ENCODE measurements at regions not wholly inside any gene's neighbourhood (a gene's known extent, or its start where the extent isn't known, plus 50 kb on each side); places are given as distances from the start of the nearest gene placed in this dataset.
"Not testable (repeated sequence)": the region's sequence is repeated elsewhere in the genome, so short reads cannot be mapped to it uniquely, and the experiment has no call there.

GRCh38 chr11:96869207-96869606 lies 479.4 kb downstream of the JRKL start:
- H3K36me3 ChIP-seq (ENCODE audit: control insufficient read depth, insufficient read depth, low read length), result no peaks in the 10 kb centered on the region
- TF ChIP-seq CTCF (IDR thresholded peaks at IDR 0.05; ENCODE audit: insufficient read depth, low read length, poor library complexity, severe bottlenecking), result no peak
- H3K4me3 ChIP-seq (ENCODE audit: low read depth, low read length), result no peak overlapping the region
- DNase-seq (ENCODE audit: low read depth), result no peak
- no peaks in the 10 kb centered on the region for H3K27me3 ChIP-seq (ENCODE audit: control insufficient read depth, insufficient read depth, low read length)

- no peak for TF ChIP-seq CTCF (IDR thresholded peaks at IDR 0.05; ENCODE audit: insufficient read depth, low read length, poor library complexity, severe bottlenecking)
Measured at GRCh38 chr11:96875712-96876111, 485.9 kb downstream of the JRKL start.

GRCh38 chr11:96878299-96879051 lies 488.7 kb downstream of the JRKL start:
- no peak overlapping the region for H3K4me3 ChIP-seq (ENCODE audit: low read depth, low read length)
- DNase-seq (ENCODE audit: low read depth), result no peak
- no peak for TF ChIP-seq CTCF (IDR thresholded peaks at IDR 0.05; ENCODE audit: insufficient read depth, low read length, poor library complexity, severe bottlenecking)
- H3K36me3 ChIP-seq (ENCODE audit: control insufficient read depth, insufficient read depth, low read length), result no peaks in the 10 kb centered on the region
- no peaks in the 10 kb centered on the region for H3K27me3 ChIP-seq (ENCODE audit: control insufficient read depth, insufficient read depth, low read length)

More at GRCh38 chr11:96875712-96876111, 485.9 kb downstream of the JRKL start:
- Histone ChIP-seq H3K4me3 (ENCODE audit: low read depth, low read length) (no peak overlapping the region), H3K27me3 (ENCODE audit: control insufficient read depth, insufficient read depth, low read length) (no peaks in the 10 kb centered on the region), H3K36me3 (ENCODE audit: control insufficient read depth, insufficient read depth, low read length) (no peaks in the 10 kb centered on the region)
- DNase-seq (ENCODE audit: low read depth), result no peak

- not testable (repeated sequence) for H3K36me3 ChIP-seq (ENCODE audit: control insufficient read depth, insufficient read depth, low read length); H3K27me3 ChIP-seq (ENCODE audit: control insufficient read depth, insufficient read depth, low read length); H3K4me3 ChIP-seq (ENCODE audit: low read depth, low read length); DNase-seq (ENCODE audit: low read depth)
Measured at GRCh38 chr11:96882622-96883021, 492.8 kb downstream of the JRKL start.

- no peaks in the 10 kb centered on the region for H3K27me3 ChIP-seq (ENCODE audit: control insufficient read depth, insufficient read depth, low read length)
- DNase-seq (ENCODE audit: low read depth), result no peak
- TF ChIP-seq CTCF (IDR thresholded peaks at IDR 0.05; ENCODE audit: insufficient read depth, low read length, poor library complexity, severe bottlenecking), result no peak
- no peaks in the 10 kb centered on the region for H3K36me3 ChIP-seq (ENCODE audit: control insufficient read depth, insufficient read depth, low read length)
- H3K4me3 ChIP-seq (ENCODE audit: low read depth, low read length), result no peak overlapping the region
Measured at GRCh38 chr11:96885405-96885804, 495.6 kb downstream of the JRKL start.

GRCh38 chr11:96885912-96886311 lies 496.1 kb downstream of the JRKL start:
- no peak overlapping the region for H3K4me3 ChIP-seq (ENCODE audit: low read depth, low read length)
- no peak for TF ChIP-seq CTCF (IDR thresholded peaks at IDR 0.05; ENCODE audit: insufficient read depth, low read length, poor library complexity, severe bottlenecking)
- H3K36me3 ChIP-seq (ENCODE audit: control insufficient read depth, insufficient read depth, low read length), result no peaks in the 10 kb centered on the region
- H3K27me3 ChIP-seq (ENCODE audit: control insufficient read depth, insufficient read depth, low read length), result no peaks in the 10 kb centered on the region
- no peak for DNase-seq (ENCODE audit: low read depth)
